DOHH2 (cell line): ENCODE measurements at regions not wholly inside any gene's neighbourhood (a gene's known extent, or its start where the extent isn't known, plus 50 kb on each side); places are given as distances from the start of the nearest gene placed in this dataset.

Experiments
- EZH2phosphoT487 ChIP-seq: fragments of 200-600 bp; sonication (generic); IDR thresholded peaks from 2 replicates; pipeline ENCODE4 v1.6.1; 2017; ENCODE audit warnings: borderline replicate concordance, mild to moderate bottlenecking, antibody characterized with exemption, low read length, moderate library complexity, mixed read lengths
- TF ChIP-seq, protein P1 (sequence below): fragments of 200-600 bp; sonication (generic); IDR thresholded peaks from one replicate; pipeline ENCODE4 v1.5.1; 2014; ENCODE audit warnings: antibody characterized with exemption, mild to moderate bottlenecking, low read depth, low read length; ENCODE audit not compliant: poor library complexity, severe bottlenecking

DNA sequence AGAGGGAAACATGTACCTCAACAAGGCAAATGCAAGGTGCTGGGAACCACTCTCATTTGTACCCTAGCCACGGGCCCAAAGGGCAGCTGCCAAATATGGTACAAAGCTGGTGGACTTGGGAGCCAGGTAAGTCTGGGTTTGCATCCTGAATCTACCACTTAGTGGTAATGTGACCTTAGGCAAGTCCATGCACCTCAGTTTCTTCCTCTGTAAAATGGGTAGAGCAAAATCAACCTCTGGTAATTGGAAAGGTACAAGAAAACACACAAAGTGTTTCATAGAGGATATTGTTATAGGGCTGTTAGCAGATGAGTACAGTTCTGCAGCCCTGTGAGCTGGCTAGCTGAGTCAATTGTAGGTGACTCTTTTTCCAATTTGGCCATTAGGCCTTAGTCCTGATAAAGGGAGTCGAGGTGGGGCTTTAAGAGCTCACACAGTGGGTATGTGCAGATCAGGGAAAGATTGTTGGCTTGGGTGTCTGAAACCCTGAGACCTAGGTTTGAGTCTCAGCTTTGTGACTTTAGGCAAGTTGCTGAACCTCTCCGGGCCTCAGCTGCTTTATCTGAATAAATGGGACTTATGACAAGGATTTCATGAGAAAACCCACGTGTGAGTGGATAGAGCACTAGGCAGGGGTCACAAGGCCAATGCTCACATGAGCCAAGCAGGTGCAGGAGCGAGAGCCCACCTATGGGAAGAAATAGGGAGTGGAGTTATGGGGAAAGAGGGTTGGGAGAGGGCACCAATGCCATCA, 121.3 kb upstream of the GDF10 start:
- TF ChIP-seq, protein P1, sequence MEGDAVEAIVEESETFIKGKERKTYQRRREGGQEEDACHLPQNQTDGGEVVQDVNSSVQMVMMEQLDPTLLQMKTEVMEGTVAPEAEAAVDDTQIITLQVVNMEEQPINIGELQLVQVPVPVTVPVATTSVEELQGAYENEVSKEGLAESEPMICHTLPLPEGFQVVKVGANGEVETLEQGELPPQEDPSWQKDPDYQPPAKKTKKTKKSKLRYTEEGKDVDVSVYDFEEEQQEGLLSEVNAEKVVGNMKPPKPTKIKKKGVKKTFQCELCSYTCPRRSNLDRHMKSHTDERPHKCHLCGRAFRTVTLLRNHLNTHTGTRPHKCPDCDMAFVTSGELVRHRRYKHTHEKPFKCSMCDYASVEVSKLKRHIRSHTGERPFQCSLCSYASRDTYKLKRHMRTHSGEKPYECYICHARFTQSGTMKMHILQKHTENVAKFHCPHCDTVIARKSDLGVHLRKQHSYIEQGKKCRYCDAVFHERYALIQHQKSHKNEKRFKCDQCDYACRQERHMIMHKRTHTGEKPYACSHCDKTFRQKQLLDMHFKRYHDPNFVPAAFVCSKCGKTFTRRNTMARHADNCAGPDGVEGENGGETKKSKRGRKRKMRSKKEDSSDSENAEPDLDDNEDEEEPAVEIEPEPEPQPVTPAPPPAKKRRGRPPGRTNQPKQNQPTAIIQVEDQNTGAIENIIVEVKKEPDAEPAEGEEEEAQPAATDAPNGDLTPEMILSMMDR = no peak
- TF ChIP-seq EZH2phosphoT487 = no peak
